Stimulated activated CD8-positive, alpha-beta memory T cell treated with anti-CD3 and anti-CD28 coated beads, Interleukin-12 subunit alpha, Interleukin-12 subunit beta, amount 100 ng/mL, for 1 hour (primary cell): ENCODE measurements at regions not wholly inside any gene's neighbourhood (a gene's known extent, or its start where the extent isn't known, plus 50 kb on each side); places are given as distances from the start of the nearest gene placed in this dataset.

Experiments
- DNase-seq: peaks from one replicate; pipeline ENCODE4 v3.0.0-alpha.2; 2020; ENCODE audit warnings: low read depth

DNA sequence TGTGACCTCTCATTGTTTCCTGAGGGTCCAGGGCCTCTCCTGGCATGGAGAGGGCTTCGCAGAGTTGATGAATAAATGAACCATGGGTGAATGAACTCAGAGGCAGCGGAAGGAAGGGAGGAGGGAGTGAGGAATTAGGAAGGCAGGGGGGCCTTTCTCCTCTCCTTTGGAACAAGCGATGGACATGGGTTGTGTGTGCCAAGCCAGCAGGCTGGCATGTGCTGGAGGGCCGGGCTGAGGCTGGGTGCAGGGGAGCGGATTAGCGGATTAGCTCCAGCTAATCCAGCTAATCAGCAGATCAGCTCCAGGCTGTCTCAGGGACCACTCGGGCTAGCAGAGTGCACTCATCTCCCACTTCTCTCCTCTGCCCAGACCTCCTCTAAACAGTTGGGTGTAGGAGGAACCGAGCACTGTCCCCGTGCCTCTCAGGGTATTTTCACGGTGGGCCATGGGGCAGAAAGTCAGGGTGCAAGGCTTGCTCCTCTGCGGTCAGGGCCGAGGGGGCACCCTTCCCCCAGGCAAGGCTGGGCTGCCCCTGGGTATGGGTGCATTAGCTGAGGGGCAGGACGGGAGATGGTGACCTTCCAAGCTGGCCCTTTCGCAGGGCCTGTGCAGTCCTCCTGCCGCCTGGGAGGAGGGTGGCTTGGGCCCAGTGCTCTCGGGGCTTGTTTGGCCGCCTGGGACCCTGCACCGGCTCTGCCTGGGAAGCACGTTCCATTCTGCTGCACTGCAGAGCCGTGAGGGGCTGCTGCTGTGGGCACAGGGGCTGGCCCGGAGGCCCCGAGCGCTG, 120.3 kb upstream of the B3GAT1 start:
- no peak for DNase-seq

DNA sequence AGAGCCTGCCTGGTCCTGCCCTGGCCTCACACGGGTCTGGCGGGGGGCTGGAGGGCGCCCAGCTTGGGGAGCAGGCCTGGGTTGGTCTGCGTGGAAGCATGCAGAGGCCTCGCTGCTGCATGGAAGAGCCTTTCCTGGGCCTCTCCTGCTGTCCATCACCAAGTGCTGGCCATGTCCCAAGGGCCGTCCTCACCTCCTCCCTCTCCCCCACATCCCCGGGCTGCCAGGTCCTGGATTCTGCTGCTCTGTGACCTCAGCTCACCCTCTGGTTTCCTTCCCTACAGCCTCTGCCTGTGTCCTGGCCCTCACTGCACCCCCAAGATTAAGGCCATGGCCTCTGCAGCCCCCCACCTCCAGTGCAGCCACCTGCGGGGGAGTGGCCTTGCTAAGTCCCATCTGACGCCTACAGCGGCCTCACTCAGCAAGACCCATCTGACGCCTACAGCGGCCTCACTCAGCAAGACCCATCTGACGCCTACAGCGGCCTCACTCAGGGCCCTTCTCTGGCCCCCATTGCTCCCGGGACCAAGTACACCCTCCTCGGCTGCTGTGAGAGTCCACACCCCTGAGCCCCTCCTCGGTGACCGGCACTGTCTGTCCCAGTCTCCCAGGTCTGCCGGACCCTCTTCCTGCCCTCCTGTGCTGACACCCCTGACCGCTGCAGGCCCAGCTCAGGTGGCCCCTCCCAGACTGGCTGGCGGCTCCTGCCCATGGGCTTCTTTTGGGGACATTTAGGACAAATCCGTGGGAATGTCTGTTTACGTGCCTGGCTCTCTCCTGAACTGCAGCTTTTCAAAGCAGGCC, 119.5 kb upstream of the B3GAT1 start:
- no peak for DNase-seq

DNA sequence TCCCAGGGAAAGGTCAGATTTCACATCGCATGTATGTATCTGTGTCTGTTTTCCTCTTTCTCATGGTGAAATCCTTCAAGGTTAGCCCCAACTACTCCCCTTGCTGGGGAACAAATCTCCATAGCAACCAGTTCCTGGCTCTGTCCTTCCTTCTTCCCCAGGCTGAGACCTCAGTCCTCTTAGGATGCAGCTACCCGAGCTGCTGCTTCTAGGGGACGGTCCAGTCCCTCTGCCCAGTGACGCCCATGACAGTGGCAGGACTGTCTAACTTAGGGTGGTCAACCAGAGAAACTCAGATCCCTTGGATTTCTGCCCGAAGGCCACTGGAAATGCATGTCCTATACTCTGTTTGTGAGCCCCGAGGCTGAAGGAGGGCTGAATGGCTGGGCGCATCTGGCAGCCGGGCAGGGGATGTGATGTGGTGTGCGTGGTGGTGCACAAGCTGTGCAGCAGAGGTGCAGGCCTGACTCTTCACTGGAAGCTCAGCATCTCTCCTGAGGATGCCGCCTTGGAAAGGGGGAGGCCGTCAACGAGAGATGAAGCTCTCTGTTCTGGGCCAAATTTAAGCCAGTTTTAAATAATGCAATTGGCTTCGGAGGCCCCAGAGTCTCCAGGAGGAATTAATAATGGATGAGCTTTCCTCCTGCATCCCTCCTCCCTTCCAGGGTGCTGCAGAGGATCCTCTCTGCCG, 118.7 kb upstream of the B3GAT1 start:
- DNase-seq: no peak

GRCh38 chr11:134529212-134530096, 117.4 kb upstream of the B3GAT1 start:
- no peak for DNase-seq

DNA sequence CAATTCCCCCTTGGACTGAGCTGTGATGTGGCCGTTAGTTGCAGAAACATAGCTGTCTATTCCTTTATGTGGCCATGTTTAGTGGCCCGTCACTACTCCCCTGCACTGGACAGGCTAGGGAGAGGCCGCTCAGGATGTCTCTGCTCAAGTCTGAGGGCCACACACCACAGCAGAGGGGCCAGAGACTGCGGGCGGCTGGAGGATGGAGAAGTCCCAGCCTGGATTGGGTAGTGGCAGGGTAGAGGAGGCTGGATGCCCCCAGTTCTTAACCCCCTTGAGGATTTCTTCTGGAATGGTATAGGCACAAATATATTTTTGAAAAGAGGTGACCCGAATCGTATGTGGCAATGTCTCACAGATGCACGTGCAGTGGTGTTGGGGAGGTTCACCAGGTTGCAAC, 116.4 kb upstream of the B3GAT1 start:
- DNase-seq: no peak

GRCh38 chr11:134527382-134528243, 115.6 kb upstream of the B3GAT1 start:
- no peak for DNase-seq

GRCh38 chr11:134524896-134525845, 113.1 kb upstream of the B3GAT1 start:
- no peak for DNase-seq

DNA sequence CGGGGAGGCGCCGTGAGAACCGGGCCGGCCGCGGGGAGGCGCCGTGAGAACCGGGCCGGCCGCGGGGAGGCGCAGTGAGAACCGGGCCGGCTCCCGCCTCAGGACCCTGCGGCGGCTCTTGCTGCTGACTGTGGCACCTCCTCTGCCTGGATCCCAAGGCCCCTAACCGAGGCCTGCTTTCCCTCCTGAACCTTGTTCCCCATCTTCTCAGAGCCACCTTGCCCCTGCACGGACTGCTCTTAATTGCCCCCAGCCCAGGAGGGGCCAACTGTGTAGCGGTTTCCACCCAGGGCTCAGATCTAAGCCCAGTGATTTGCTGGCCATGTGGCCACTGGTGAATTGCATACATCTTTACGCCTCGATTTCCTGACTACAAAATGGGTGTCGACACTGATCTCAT, 112.2 kb upstream of the B3GAT1 start:
- no peak for DNase-seq

DNA sequence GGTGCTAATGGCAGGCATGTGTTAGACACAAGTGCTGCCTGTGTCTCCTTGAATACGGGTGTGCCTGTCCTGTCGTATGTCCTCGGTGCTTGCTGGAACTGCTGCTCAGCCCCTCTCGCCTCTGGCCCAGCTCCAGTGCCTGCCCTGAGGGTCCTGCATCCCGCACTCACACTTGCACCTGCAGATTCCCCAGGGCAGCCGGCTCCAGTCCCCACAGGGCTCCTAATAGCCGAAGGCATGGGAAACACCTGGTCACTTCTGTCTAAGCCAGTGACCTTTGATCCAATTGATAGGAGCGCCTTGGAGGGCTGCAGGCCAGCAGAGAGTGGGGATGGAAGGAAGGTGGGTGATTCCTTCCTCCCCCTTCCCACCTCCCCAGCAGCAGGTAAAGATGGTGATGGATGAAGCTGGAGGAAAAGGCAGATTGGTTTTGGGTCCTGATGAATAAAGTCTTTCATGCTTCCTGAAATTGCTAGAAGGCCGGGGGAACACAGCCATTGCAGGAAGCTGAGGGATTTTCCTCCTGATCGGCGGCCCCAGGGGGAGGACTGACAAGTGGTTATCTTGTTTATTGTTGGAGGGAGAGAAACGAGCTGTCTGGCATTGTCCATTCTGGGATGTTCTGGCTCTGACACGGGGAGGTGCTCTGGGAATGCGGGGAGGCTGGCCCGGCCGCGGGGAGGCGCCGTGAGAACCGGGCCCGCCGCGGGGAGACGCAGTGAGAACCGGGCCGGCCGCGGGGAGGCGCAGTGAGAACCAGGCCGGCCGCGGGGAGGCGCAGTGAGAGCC, 110.9 kb upstream of the B3GAT1 start:
- DNase-seq: no peak

GRCh38 chr11:134521452-134522289, 109.6 kb upstream of the B3GAT1 start:
- DNase-seq: no peak

- no peak for DNase-seq
Observed at GRCh38 chr11:134521001-134521400, 109.0 kb upstream of the B3GAT1 start.

DNA sequence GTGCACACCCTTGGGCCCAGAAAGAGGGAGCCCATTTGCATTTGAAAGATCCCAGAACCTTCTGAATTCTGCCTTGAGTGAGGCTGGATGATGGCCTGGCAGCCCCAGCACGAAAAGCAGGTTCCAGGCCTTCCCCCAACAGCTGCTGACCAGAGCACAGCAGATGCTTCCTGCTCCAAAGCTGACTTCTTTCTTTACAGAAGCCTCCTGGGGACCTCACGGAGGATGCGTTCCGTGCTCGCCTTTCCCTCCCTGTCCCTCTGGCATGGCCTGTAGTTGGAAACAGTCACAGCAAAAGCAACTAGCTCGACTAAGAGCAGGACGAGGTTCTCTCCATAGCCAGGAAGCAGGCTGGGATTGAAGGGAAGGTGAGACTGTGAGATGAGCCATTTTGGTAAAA, 107.7 kb upstream of the B3GAT1 start:
- DNase-seq: no peak

DNA sequence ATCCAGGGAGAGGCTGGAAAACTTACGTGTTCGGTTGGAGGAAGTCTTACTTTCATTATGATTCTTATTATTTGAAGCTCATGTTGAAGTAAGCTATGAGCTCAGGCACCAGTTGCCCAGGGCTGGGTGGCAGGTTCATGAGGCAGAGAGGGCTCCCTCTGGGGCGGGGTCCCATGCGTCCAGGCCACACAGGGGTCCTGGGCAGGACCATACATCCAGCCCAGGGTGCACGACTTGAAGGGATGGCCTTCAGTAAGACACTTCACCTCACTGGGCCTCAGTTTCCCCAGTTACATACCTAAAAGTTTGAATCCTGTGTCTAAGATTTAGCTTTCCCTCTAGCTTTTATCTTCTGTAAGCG, 107.3 kb upstream of the B3GAT1 start:
- no peak for DNase-seq

DNA sequence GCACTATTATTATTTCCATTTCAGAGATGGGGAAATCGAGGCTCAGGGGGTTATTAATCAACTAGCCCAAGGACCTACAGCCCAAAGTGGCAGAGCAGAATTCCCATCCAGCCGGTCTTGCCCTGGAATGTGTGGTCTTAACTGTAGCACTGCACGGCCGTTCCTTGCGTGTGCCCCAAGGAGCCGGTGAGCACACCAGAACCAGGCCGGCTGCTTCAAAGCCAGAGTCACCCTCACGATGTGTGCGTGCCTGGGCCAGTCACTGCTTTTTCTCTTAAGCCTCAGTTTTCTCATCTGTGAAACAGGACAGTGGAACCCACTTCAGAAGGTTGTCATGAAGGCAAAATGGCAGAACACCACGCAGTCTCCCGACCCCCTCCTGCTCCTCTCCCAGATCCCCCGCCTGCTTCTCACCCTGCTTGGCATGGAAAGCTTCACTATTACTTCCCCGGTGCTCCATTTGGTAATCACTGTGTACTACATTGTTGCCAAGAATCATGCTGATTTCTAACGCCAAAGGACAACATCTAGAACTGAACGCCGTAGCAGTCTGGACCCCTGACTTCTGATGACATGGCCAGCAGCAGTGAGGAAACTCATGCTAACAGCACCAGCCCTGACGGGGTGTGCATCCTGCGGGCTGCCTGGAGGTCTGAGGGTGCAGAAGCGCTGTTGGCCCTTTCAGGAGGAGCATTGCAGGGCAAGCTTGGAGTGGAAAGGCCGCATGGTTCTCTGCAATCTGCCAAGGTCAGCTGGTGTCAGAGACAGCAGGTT, 106.8 kb upstream of the B3GAT1 start:
- no peak for DNase-seq

- DNase-seq: no peak
Observed at GRCh38 chr11:134517621-134518293, 105.7 kb upstream of the B3GAT1 start.

GRCh38 chr11:134517115-134517514, 105.1 kb upstream of the B3GAT1 start:
- no peak for DNase-seq

DNA sequence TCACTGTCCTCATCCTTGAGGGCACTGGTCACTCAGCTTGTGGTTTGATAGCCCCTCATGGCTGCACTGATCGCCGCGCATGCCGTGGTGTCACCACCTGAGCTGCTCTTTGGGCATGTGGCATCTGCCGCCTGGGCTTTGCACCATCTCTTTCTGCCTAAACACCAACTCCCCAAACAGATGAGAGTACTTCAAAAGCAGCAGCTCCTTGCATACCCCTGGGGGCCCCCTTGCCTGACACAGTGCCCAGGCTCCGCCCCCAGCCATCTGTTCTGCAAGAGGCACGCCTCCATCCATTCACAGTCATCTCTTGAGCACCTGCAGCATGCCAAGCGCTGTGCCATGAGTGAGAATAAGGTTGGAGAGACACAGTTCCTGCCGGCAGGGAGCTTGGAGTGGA, 104.5 kb upstream of the B3GAT1 start:
- DNase-seq: no peak
